Aorta (tissue), 5 donors: ENCODE measurements at regions not wholly inside any gene's neighbourhood (a gene's known extent, or its start where the extent isn't known, plus 50 kb on each side); places are given as distances from the start of the nearest gene placed in this dataset.
"Not testable (repeated sequence)": the region's sequence is repeated elsewhere in the genome, so short reads cannot be mapped to it uniquely, and the experiment has no call there.

Experiments
- ATAC-seq: fragments of 200-7000 bp; cut with Tn5 transposase; one replicate; pipeline ENCODE4 v1.9.1; 2022; ENCODE audit warnings: moderate library complexity; ENCODE audit not compliant: low FRiP score
- DNase-seq, 2 donors: peaks; one replicate each; pipeline ENCODE4 v3.0.0-alpha.2; 2020
- H3K27ac ChIP-seq, 2 donors: one replicate each; pipeline ENCODE4 v1.5.1; 2013; ENCODE audit warnings: low read length in 2 of 2, mild to moderate bottlenecking in 2 of 2, moderate library complexity in 2 of 2, control low read depth in 1 of 2, inconsistent platforms in 1 of 2, low read depth in 1 of 2
- H3K27me3 ChIP-seq, 2 donors: one replicate each; pipeline ENCODE4 v1.6.1; 2013; ENCODE audit warnings: control low read depth in 1 of 2, low read length in 1 of 2, mild to moderate bottlenecking in 1 of 2, moderate library complexity in 1 of 2; ENCODE audit not compliant: insufficient read depth in 2 of 2, control insufficient read depth in 1 of 2
- H3K36me3 ChIP-seq, 2 donors: one replicate each; pipeline ENCODE4 v1.6.1; 2013; ENCODE audit warnings: control low read depth in 1 of 2, low read length in 1 of 2, mild to moderate bottlenecking in 1 of 2; ENCODE audit not compliant: insufficient read depth in 2 of 2, control insufficient read depth in 1 of 2
- H3K4me1 ChIP-seq, 2 donors: one replicate each; pipeline ENCODE4 v1.6.1; 2013; ENCODE audit warnings: low read length in 2 of 2, control low read depth in 1 of 2, mild to moderate bottlenecking in 1 of 2, moderate library complexity in 1 of 2; ENCODE audit not compliant: insufficient read depth in 2 of 2, control insufficient read depth in 1 of 2
- H3K4me3 ChIP-seq, 2 donors: one replicate each; pipeline ENCODE4 v1.5.1; 2013; ENCODE audit warnings: low read length in 2 of 2, control low read depth in 1 of 2, mild to moderate bottlenecking in 1 of 2
- H3K9me3 ChIP-seq: one replicate; pipeline ENCODE4 v1.6.1; 2013; ENCODE audit warnings: mild to moderate bottlenecking, low read length; ENCODE audit not compliant: control insufficient read depth
- WGBS, 2 donors: extraction: QIAGEN DNeasy Blood & Tissue Kit; methylation state at CpG; one replicate each; pipeline ENCODE4 v1.1.7; 2013; 5-methylcytosine and 5-hydroxymethylcytosine counted together
- intact Hi-C, 2 donors: fragments of 100-400 bp; cut with DNase I; formaldehyde crosslinking; loops; one replicate each; pipeline versions ENCODE4 v1.14.2 to v1.15.0; 2022
- donor health status: healthy with polysubstance abuse.
- donor health status: Bipolar disorder and iron deficiency.
- donor health status: DM: no; HTN: no; CAD: no.
- donor health status: DM: no; HTN: no; CAD: no.
- donor health status: DM: yes; HTN: yes; CAD: no.

- no peak overlapping the region for H3K4me3 ChIP-seq
- H3K27ac ChIP-seq, result no peak overlapping the region
- ATAC-seq (no peak), DNase-seq (no peak)
- intact Hi-C loops, result loop anchor here (5.0 kb wide), 2 partner anchors 252 to 492 kb away; no protein-coding TSS in a partner anchor
- no peaks in the 10 kb centered on the region for H3K36me3 ChIP-seq
- WGBS, 2 donors, result 70 to 71% methylated on average over 3 of the region's 3 CpGs
- no peaks in the 10 kb centered on the region for H3K27me3 ChIP-seq
- no peaks in the 10 kb centered on the region for H3K9me3 ChIP-seq
- H3K4me1 ChIP-seq, result peaks cover 0 to 8% of the 10 kb centered on the region in 2 donors
Measured at GRCh38 chr13:48583859-48584311, 51.0 kb upstream of the RCBTB2 start.

- H3K27ac ChIP-seq, result peak overlapping the region in 1 of 2 donors; percentile 28
- intact Hi-C loops, result no loop called here
- no peaks in the 10 kb centered on the region for H3K9me3 ChIP-seq
- 0 to 3% methylated on average over 2 of the region's 2 CpGs for WGBS, 2 donors
- H3K4me1 ChIP-seq, result peaks cover 0 to 8% of the 10 kb centered on the region in 2 donors
- H3K27me3 ChIP-seq, result no peaks in the 10 kb centered on the region
- H3K36me3 ChIP-seq, result no peaks in the 10 kb centered on the region
- peak; percentile 60 for ATAC-seq
- H3K4me3 ChIP-seq, result no peak overlapping the region
- no peak for DNase-seq
Measured at GRCh38 chr13:48585456-48585840, 52.6 kb upstream of the RCBTB2 start.

GRCh38 chr13:48586591-48587103 is 53.8 kb upstream of the RCBTB2 start:
- 10 to 12% methylated on average over 5 of the region's 5 CpGs for WGBS, 2 donors
- DNase-seq (peak; percentile 73 to 80), ATAC-seq (peak; percentile 45)
- H3K36me3 ChIP-seq, result no peaks in the 10 kb centered on the region
- H3K4me1 ChIP-seq, result peaks cover 0 to 8% of the 10 kb centered on the region in 2 donors
- intact Hi-C loops, result no loop called here
- no peak overlapping the region for H3K4me3 ChIP-seq
- no peaks in the 10 kb centered on the region for H3K9me3 ChIP-seq
- no peak overlapping the region for H3K27ac ChIP-seq
- H3K27me3 ChIP-seq, result no peaks in the 10 kb centered on the region

- H3K36me3 ChIP-seq, result no peaks in the 10 kb centered on the region
- 97 to 100% methylated on average over 2 of the region's 2 CpGs for whole genome bisulfite sequencing, 2 donors
Measured at GRCh38 chr13:48588120-48588519, 55.2 kb upstream of the RCBTB2 start.

GRCh38 chr13:48590141-48590901 is 57.4 kb upstream of the RCBTB2 start:
- no peak for ATAC-seq
- intact Hi-C loops, result no loop called here
- Histone ChIP-seq H3K4me3 (no peak overlapping the region), H3K9me3 (no peaks in the 10 kb centered on the region), H3K27ac (no peak overlapping the region), H3K27me3 (no peaks in the 10 kb centered on the region), H3K4me1 (peaks cover 0 to 5% of the 10 kb centered on the region in 2 donors), H3K36me3 (no peaks in the 10 kb centered on the region)
- 69 to 77% methylated on average over 5 of the region's 5 CpGs for WGBS, 2 donors
- no peak for DNase-seq

More at GRCh38 chr13:48588120-48588519, 55.2 kb upstream of the RCBTB2 start:
- no peak for ATAC-seq
- Histone ChIP-seq H3K27ac (no peak overlapping the region), H3K27me3 (no peaks in the 10 kb centered on the region), H3K9me3 (no peaks in the 10 kb centered on the region), H3K4me1 (peaks cover 0 to 8% of the 10 kb centered on the region in 2 donors), H3K4me3 (no peak overlapping the region)
- intact Hi-C loops, result no loop called here
- no peak for DNase-seq

GRCh38 chr13:48591124-48591872 is 58.4 kb upstream of the RCBTB2 start:
- WGBS, 2 donors, result 86 to 88% methylated on average over 12 of the region's 12 CpGs
- DNase-seq, H3K36me3 ChIP-seq, intact Hi-C loops, ATAC-seq, H3K27ac ChIP-seq, H3K27me3 ChIP-seq, H3K4me3 ChIP-seq, H3K9me3 ChIP-seq, H3K4me1 ChIP-seq: not testable (repeated sequence)

- DNase-seq, result no peak
- H3K27me3 ChIP-seq, result no peaks in the 10 kb centered on the region
- ATAC-seq, result no peak
- no peak overlapping the region for H3K27ac ChIP-seq
- no peaks in the 10 kb centered on the region for H3K4me1 ChIP-seq
- H3K36me3 ChIP-seq, result no peaks in the 10 kb centered on the region
- WGBS, 2 donors, result 87 to 92% methylated on average over 4 of the region's 4 CpGs
- intact Hi-C loops, result no loop called here
- no peak overlapping the region for H3K4me3 ChIP-seq
- H3K9me3 ChIP-seq, result no peaks in the 10 kb centered on the region
Measured at GRCh38 chr13:48591889-48592687, 59.2 kb upstream of the RCBTB2 start.

GRCh38 chr13:48592688-48593049 is 59.8 kb upstream of the RCBTB2 start:
- no peak for ATAC-seq

More at GRCh38 chr13:48592688-48593049, 59.8 kb upstream of the RCBTB2 start:
- DNase-seq, result no peak
- no peaks in the 10 kb centered on the region for H3K9me3 ChIP-seq
- H3K27me3 ChIP-seq, result no peaks in the 10 kb centered on the region
- no peaks in the 10 kb centered on the region for H3K4me1 ChIP-seq
- no peak overlapping the region for H3K27ac ChIP-seq
- 66% methylated on average over 1 of the region's 1 CpG for WGBS, 2 donors
- H3K4me3 ChIP-seq, result no peak overlapping the region
- intact Hi-C loops, result no loop called here
- no peaks in the 10 kb centered on the region for H3K36me3 ChIP-seq
